Superior temporal gyrus (tissue), 1 donor: ENCODE measurements at regions not wholly inside any gene's neighbourhood (a gene's known extent, or its start where the extent isn't known, plus 50 kb on each side); places are given as distances from the start of the nearest gene placed in this dataset.
"Not testable (repeated sequence)": the region's sequence is repeated elsewhere in the genome, so short reads cannot be mapped to it uniquely, and the experiment has no call there.

Experiments used
- DNase-seq: peaks from one replicate; pipeline ENCODE4 v3.0.0-alpha.2; 2016; ENCODE audit errors: extremely low spot score

DNA sequence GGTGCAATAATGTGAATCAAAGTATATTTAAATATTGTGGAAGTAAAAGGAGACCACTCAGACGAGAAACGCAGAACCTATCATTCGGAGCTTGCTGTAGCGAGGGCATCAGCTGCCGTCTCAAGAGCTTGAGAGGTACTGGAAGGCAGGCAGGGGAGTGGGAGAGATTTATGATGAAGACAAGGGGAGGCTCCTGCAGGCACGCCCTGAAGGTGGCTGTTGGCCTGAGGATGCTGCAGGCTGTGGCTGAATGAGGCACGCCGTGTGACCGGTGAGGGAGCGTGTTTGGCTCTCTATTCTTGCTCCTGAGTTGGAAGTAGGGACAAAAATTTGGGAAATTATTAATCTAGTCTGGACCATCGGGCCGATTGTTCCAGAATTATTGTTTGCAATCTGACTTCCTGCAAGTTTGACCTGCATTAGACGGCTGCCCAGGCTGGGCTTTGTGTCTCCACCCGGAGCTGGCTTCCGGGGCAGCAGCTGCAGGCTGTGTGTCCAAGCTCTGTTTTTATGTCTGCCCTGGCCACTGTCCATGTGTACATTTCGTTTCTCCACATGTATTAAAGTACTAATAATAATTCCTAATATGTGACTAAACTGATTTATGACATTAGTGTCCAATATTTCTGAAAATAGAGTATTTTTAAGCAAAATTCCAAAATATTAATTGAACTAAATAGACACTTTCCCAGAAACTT is 91.1 kb upstream of the ANKRD10 start:
- no peak for DNase-seq

DNA sequence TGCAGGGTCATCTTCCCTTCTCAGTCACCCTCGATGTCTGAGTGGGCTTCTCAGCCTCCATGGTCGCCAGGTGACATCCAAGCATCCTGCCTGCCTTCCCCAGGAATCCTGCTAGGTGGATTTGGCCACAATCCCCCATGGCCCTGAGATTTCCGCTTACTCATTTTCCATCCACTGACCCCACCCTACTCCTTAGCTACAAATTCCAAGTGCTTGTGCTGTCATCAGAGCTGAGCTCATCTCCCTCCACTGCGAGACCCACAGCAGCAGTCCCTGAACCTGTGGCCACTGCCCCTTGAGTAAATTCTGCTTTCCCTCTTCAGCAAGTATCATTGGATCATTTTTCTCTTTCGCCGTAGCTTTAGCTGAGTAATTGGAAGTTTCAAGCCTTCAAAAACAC is 90.5 kb upstream of the ANKRD10 start:
- no peak for DNase-seq

DNA sequence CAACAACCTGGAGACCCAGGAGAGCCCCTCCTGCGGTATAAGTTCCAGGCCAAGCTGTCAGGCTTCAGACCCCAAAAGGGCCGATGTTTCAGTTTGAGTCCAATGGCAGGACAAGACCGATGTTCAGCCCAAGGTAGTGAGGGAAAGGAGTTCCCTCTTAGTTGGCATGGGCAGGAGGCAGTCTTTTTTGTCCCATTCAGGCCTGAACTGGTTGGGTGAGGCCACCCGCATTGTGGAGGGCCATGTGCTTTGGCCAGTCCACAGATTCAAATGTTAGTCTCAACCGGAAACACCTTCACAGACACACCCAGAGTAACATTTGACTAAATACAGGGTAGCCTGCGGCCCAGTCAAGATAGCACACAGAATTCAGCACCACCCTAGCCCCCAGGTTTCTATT is 89.6 kb upstream of the ANKRD10 start:
- DNase-seq: no peak

DNA sequence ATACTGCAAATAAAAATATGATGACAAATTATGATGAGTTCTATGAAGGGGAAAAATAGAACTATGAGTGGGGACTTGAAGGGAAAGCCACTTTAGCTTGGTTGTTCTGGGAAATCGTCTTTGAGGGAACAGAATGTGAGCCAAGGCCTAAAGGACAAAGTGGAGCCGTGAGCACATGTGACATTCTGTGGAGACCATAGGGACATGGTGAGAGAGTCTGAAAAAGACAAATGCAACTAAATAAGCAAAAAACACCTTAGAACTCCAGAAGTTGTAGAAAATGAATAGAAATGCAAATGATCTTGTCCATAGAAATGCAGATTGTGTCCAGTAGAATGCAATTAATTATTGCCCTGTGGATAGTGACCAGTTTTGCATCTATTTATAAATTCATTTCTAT is 86.8 kb upstream of the ANKRD10 start:
- DNase-seq: no peak

DNA sequence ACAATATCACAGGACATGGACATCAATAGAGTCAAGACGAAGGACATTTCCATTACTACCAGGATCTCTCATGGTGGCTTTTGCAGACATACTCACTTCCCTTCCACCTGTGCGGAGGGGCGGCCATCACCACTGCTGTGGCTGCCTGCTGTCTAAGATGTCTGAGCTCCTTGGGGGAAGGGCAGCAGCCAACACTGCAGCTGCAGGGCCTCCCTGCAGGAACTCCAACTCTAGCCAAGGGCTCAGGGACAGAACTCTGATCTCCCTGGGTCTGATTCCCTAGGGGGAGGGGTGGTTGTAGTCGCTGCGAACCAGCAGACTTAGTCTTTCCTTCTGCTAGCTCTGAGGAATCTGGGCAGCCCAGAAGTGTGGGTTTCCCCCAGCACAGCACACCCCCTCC is 78.9 kb upstream of the ANKRD10 start:
- DNase-seq: no peak

DNA sequence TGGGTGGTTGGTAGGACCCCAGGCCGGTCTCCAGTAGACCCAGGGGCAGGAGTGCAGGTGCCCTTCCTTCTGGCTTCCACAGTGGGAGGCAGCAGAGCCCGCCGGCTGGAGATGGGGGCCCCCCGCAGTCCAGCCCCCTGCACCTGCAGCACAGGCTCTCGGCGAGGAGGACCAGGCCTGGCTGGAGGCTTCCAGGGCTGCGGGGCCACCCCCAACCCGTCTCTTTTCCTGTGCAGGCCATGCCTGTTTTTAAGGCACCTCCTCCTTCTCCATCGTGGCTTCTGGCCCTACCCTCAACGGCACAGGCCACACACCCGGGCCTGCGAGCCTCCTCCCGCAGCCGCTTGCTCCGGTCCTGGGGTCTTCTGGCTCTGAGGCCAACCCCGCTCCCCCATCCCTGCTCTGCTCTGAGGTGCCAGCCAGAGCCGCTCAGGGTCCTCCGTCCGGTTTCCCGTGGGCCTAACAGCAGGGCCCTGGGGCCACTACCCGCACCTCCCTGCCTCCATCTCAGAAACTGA is 77.2 kb upstream of the ANKRD10 start:
- DNase-seq: no peak

DNA sequence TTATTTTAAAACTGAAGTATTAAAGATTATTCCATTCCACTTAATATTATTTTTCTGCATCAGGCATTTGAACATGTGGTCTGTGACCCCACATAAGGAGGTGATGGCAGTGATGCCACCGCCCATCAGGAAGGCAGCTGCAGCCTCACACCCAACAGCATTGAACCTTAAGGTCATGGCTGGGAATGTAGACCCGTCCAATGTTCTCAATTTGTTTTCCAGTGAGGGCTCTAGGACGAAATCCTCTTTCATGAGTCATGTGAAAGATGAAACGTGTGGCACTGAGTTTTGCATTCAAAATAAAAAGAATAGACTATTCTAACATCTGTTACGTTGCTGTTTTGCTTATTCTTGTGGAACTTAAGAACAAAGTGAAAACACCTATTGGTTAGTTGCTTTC is 74.5 kb upstream of the ANKRD10 start:
- DNase-seq: no peak

DNA sequence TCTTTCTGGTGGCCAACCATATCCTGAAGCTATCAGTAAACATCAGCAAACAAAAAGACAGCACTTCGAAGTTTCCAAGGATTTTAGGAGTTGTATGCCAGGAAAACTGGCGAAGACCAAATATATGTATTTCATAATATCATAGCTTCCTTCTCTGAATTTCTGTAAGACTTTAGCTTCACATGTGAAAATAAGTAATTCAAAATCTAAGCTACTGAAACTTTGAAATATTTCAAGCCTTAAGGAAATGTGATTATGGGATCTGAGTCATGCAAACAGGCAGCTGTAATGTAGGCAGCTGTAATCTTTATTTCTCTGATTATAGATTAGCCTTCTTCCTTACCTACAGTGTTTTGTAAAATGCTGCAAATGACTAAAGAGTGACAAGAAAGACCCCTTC is 70.7 kb upstream of the ANKRD10 start:
- no peak for DNase-seq

DNA sequence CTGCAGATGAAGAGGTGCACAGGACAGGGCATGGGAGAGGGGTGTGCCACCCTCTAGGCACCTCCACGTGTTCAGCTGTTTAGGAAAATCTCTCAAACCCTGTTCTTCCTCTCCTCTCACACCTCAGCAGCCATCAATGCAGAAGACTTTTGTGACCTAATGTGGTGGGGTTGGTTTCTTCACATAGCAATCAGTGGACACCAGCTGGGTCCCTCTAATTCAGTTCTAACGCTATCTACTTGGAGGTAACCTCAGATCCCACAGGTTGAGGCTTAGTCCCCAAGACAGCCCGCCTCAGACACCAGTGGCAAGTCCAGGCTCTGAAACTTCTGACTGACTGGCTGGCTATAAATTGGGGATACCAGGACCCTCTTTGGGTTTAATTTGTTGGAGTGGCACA is 69.9 kb upstream of the ANKRD10 start:
- no peak for DNase-seq

DNA sequence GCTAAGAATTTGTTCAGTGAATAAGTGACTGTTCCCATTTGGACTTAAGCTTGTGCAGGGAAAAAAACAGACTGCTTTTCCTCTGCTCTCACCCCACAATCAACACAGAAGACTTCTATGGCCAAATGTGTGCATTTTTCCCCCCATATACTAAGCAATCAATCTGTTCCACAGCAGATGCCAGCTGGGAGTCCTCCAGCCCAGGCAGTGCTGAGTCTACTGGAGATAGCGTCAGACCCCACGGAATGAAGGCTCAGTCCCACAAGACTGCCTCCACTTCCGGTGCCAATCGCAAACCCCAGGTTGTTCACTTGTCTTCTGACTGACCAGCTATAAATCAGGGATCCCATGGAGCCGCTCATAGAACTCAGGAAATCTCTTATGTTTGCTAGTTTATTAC is 69.5 kb upstream of the ANKRD10 start:
- no peak for DNase-seq

DNA sequence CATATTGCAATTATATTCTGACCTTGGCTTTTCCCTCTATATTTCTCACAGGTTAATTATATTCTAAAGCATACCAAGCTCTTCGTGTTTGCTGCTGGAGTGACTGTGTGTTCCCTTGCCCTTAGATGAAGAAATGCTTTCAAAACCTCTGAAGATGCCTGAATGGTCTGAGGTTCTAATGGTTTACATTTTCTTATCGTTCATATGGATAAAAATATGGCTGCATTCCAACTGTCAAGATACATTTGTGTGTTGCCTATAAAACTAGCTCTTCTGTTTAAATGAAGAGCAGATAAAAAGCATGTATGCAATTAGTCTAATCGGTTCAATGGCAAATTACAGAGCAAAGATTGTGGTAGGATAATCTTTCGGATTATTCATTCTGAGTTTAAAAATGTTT is 68.4 kb upstream of the ANKRD10 start:
- no peak for DNase-seq

DNA sequence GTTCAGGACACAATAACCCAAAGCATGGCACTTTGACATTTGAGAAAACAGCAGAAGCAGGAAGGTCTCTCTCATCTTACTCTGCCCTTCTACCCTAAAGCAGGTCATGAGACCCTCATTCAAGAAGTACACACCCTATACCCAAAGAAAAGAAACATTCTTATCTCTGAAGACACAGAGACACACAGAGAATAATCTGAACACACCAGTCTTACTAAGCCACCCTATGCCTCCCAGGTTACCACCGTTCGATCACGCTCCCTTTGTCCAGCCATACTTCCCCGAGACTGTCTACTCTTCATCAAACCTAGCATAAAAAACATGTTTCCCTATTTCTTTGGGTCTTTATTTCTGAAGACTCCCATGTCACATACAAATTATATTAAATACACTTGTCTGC is 66.5 kb upstream of the ANKRD10 start:
- no peak for DNase-seq

DNA sequence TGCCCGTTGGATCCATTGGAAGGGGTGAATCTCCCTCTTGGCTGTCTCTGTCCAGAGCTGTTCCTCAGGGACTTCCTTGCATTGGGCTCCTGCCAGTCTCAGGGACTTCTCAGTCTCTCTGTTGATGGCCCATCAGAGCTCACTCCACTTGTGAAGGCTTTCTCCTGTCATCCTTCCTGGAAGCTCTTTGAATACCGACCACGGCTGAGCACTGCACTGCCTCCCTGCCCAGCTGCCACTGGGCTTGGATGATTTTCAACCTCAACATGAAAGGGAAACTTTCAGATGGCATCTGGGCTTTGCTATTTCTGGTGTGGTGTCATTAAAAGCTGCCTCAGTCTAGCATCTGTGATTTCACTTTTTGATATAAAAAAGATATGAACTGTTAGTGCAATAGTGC is 66.1 kb upstream of the ANKRD10 start:
- DNase-seq: no peak

DNA sequence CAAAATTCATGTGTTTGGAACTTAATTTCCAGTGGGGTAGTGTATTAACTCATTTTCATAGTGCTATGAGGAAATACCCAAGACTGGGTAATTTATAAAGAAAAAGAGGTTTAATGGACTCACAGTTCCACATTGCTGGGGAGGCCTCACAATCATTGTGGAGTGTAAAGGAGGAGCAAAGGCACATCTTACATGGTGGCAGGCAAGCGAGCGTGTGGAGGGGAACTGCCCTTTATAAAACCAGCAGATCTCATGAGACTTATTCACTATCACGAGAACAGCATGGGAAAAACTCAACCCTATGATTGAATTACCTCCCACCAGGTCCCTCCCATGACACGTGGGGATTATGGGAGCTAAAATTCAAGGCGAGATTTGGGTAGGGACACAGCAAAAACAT is 64.3 kb upstream of the ANKRD10 start:
- not testable (repeated sequence) for DNase-seq

DNA sequence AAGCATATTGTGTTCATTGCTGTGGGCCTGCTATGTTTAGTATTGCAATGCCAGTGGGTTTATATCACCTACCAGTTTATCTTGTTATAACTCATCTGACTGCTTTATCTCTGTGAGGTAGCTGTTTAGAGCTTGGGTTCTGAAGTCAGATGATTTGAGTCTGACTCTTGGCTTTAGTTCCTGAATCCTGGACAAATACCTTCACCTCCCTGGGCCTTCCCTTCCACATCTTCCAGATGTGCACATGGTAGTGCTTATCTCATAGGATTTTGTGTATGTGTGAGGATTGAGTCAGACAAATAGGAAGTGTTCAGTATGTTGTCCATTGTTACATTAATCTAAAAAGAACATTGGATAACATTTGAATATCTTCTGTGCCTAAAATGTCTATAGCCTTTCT is 63.5 kb upstream of the ANKRD10 start:
- DNase-seq: no peak

DNA sequence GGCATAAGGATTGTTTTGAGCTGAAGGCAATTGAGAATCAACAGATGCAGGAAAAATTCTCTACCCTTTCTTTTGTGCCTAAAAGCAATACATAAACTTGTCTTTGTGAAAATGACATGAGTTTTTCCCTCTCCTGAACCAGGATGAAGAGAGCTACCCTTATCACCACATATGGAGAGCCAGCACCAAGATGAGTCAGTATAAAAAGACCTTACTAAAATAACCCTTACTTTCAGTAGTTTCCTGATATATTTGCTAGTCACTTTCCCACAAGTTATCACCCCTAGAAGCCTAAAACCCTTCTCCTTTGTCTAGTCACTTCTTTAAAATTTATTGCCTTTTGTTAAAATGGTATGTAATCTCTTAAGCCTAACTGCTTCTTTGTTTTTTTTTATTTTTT is 61.9 kb upstream of the ANKRD10 start:
- no peak for DNase-seq

DNA sequence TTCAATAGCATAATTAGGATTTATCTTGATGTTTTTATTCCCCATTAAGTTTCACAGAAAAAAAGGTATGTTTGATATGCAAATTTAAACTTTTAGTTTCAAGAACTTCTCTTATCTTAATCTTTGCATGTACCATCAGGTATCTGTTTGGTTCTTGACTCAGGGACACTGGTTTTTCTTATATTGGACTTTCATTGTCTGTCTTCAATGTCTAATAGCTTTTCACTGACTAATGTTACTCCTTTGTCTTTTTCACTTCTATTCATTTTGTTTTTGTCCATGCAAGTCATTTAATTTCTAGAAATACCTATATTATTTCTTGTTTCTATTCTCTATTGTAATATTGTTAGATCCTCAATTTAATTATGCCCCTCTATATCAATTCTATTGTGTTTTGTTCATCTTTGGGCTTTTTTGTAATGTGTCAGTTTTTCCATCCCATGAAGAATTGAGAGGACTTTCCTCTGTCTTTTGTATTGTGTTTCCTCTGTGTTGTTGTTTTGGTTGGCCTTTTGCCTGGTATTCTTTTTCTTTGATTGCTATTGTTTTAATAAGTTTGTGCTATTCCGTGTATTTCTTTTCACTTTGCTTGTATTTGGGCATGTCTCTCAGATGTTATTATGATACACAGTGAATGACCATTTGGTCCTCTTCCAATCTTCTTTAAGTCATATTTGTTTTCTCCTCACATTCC is 58.3 kb upstream of the ANKRD10 start:
- DNase-seq: no peak

DNA sequence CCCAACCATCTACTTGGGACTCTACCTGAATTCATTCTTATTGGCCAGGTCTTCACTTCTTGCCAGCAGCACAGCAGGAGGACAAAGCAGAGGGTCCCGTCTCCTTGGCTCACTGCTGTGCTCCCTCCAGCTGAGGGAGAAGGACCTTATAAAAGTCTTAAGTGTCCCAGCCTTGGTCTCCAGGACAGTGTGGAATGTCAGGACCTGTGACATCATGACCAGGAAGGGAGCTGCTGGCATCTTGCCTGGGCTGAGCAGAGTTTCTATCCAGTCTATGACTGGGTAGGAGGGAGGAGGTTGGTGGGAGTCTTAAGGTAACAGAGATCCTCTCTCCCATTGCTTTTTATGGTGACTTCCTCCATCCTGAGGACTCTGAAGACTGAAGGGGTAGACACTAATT is 56.6 kb upstream of the ANKRD10 start:
- DNase-seq: no peak

DNA sequence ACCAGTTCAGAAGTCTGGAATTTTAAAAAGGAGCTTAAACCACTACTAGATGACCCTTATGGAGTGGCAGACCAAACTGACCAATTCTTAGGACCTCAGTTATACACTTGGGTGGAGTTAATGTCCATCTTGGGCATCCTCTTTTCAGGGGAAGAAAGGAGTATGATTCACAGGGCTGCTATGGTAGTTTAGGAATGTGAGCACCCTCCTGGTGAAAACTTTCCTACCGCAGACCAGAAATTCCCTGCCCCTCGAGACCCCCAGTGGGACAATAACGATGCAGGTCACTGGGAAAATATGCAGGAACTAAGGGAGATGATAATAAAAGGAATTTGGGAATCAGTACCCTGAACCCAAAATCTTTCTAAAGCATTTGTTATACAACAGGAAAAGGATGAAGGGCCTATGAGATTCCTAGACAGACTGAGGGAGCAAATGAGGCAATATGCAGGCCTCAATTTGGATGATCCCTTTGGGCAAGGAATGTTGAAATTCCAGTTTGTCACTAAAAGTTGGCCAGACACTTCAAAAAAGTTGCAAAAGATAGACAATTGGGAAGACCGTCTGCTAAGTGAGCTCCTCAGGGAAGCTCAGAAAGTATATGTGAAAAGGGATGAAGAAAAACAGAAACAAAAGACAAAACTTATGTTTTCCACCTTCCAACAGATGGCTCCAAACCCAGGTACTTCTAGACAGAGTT is 52.4 kb upstream of the ANKRD10 start:
- not testable (repeated sequence) for DNase-seq

DNA sequence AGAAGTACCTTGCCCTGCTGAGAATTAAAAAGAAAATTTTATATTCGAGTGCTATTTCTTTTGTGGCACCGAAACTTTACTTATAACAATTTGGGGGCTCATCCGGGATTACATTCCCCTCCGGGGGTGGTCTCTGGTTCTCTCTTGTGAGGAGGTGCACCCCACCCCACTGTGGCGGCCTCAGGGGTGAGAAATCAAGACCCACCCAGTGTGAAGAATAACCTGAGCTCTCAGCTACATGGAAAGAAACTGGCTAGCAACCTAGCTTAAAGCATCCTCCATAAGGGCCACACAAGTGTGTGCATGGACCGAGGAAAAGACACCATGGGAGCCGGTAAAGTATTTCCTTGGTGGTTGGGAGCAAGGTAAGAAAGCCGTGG is 50.9 kb upstream of the ANKRD10 start:
- no peak for DNase-seq

DNA sequence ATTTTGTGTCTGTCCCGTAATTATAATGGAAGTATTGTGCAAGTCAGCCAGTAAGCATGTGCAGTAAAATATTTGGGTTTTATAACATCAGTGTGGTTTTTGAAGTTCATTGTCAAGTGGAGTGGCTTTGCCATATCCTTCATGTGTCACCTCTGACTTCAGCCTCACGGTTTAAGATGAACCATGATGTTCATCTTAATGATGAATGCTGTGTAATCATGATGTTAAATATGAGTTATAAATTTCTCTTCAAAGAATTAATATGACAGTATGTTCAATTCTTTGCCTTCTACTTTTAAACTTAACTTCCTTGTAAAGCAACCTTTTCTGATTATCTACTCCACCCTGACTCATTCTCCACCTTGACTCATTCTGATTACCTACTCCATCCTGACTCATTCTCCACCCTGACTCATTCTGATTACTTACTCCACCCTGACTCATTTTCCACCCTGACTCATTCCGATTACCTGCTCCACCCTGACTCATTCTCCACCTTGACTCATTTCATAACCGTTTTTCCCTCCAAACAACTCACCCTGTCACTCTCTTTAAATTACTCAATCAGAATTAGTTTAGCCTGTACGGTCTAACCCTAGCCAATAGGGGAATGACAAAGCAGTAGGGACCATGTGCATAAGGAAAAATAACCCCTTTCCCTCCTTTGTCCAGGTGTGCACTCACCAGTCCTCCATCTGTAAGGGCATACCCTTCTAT is 50.3 kb upstream of the ANKRD10 start:
- DNase-seq: no peak
